ENCODE measurements at regions not wholly inside any gene's neighbourhood (a gene's known extent, or its start where the extent isn't known, plus 50 kb on each side); places are given as distances from the start of the nearest gene placed in this dataset.
"Not testable (repeated sequence)": the region's sequence is repeated elsewhere in the genome, so short reads cannot be mapped to it uniquely, and the experiment has no call there.

DNA sequence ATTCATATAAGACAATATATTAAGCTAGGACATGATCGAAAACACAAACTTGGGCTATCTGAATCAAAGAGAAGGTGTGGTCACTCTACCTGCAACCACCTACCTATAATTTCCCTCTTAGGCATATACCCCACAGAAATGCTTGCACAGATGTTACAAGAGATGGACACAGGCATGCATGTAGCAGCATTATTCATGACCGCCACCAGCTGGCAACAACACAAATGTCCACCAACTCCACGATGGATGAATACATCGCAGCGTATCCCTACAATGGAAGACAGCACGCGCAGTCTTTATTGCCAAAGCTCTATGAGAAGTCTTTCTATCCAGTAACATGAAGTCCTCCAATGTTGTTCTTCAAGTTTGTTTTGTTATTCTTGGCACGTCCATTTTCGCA is 90.8 kb downstream of the ARL4C start:
- DNase-seq (ENCODE audit: low read depth): no peak

DNA sequence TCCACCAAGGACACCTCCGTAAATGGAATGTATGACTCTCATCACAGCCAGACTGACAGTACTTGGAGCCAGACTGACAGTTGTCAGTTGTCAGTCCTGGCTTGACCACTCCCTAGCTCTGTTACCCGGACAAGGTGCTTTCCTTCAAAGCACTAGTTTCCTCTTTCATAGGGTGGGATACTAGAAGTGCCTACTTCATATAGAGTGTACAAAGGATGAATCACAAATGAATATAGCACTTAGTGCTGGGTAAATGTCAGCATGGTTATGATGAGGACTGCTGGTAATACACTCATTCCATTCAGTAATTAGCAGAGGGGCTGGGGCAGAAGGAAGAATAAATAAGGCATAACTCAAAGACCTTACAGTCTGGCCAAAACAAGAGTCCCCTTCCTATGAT is 91.4 kb downstream of the ARL4C start:
- DNase-seq (ENCODE audit: low read depth): no peak

DNA sequence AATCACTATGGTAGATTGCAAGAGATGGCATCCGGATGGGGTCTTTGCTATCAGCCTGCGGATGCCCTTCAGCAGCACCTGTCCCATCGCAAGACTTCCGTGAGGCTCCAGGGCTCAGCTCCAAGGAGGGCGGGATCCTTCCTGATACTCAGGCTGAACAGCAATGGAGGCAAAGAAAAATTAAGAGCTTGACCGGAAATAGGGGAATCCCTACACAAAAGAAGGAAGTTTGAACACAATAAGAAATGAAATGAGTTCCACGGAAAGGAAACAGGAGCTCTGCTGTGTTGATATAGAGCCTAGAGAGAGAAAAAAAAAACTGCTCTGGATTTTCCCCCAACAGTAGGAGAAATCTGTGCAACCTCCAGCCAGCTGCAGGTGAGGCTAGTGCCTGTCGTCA is 91.9 kb downstream of the ARL4C start:
- DNase-seq (ENCODE audit: low read depth): no peak

GRCh38 chr2:234403751-234404150 is 93.1 kb downstream of the ARL4C start:
- DNase-seq (ENCODE audit: low read depth): no peak

DNA sequence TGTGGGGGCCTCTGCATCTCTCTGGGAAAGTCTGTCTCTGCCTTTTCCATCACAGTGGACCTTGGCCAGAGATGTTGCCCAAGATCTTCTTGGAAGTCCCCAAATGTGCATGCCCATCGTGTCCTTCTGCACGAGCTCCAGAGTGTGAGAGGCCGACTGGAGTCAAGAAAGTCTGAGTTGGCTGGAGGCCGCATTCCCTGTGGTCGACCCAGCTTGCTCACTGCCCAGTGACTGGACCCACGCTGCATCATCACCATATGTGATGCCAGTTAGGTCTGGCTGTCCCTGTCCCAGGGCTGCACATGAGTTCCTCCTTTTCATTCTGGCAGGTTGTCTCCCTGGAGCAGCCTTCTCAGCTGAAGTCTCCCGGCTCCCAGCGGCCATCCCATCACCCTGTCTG is 93.8 kb downstream of the ARL4C start:
- DNase-seq (ENCODE audit: low read depth): no peak

DNA sequence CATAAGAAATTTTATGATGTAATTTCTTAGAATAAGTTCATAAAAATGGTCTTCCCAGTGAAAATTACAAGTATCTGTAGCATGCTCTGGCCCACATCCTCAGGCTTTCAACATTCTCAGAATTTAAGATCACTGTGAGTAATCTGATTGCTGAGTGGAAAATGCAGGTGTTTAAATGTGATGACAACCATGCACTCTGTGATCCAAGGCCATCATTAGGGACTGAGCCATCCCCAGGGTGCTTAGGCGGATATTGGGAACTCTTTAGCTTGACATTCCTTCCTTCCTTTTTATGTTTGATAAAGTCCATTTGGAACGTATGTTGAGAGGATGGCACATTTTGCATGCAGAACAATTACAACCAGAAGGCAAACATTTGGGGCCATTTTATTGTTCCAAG is 95.5 kb downstream of the ARL4C start:
- DNase-seq (ENCODE audit: low read depth): no peak

DNA sequence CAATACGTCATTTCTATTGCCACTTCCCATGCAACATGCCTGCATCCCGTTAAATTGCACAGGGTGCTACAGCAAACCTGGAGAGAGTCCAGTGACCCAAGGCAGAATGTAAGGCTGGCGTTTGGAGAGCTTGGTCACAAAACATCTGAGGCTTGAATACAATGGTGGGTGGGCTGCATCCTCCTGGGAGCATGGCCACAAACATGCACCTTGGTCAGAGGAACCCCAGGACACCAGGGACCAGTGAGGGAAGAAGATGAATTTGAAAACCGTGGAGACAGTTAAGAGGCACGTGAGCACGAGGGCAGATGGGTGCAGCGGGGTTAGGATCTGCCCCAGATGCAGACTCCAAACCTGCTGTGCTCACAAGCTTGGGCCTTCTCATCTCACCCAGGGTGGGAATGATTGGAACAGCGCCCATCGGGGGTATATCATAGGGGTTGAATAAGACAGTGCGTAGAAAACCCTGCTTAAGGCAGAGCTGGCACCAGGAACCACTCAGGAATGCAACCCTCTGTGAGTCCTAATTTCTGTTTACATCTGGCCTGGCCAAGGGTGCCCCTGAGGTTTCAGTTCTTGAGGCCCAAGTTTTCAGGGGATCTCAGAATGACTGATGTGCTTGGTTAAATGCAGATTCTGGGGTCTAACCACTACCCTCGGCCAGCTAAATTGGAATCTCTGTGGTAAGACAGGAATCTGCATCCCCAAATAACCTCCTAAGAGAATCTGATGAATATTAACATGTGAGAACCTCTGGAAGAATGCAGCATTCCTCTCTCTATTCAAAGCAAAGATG is 97.2 kb downstream of the ARL4C start:
- no peak for DNase-seq (ENCODE audit: low read depth)

GRCh38 chr2:234398531-234398930 is 98.3 kb downstream of the ARL4C start:
- no peak for DNase-seq (ENCODE audit: low read depth)

GRCh38 chr2:234395891-234396420 is 100.9 kb downstream of the ARL4C start:
- no peak for DNase-seq (ENCODE audit: low read depth)

DNA sequence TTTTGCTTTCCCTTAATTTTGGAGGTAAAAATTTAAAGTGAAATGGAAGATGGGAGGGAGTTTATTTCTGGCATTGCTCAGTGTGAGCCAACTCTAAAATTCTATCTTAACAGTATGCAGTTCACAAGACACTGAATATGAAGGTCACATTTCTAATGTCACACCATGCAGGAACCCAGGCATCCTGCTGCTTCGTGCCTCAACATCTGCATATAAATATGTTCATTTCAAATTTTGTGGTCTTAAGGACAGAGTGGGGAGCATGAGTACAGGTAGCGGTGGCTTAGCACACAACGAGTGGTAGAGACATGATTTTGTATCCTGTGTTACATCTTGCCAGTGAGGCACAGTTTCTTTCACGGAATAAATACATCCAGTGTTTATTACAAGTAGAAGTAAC is 102.4 kb downstream of the ARL4C start:
- no peak for DNase-seq (ENCODE audit: low read depth)

GRCh38 chr2:234393354-234393753 is 103.5 kb downstream of the ARL4C start:
- no peak for DNase-seq (ENCODE audit: low read depth)

- DNase-seq (ENCODE audit: low read depth): no peak
Observed at GRCh38 chr2:234392041-234392615, 104.8 kb downstream of the ARL4C start.

DNA sequence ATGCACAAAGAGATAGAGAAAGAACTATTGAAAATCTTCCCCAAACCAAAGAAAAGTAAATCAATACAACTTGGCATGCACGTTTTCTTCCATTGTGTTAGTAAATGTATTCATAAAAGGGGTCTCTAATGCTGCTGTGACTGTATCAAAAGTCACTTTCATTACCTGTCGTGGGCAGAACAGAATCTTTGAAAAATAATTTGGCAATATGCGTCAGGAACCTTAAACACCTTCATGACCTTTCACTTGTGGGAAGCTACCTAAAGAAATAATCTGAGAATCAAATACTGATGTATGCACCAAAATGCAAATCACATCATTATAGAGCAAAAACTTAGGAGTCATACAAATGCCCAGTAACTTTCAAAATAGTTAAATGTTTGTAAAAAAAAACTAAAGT is 105.3 kb downstream of the ARL4C start:
- DNase-seq (ENCODE audit: low read depth): no peak

- DNase-seq (ENCODE audit: low read depth): not testable (repeated sequence)
Observed at GRCh38 chr2:234389661-234390060, 107.2 kb downstream of the ARL4C start.

GRCh38 chr2:234388591-234388990 is 108.3 kb downstream of the ARL4C start:
- DNase-seq (ENCODE audit: low read depth): no peak

- DNase-seq (ENCODE audit: low read depth): no peak
Observed at GRCh38 chr2:234386971-234387370, 109.9 kb downstream of the ARL4C start.

DNA sequence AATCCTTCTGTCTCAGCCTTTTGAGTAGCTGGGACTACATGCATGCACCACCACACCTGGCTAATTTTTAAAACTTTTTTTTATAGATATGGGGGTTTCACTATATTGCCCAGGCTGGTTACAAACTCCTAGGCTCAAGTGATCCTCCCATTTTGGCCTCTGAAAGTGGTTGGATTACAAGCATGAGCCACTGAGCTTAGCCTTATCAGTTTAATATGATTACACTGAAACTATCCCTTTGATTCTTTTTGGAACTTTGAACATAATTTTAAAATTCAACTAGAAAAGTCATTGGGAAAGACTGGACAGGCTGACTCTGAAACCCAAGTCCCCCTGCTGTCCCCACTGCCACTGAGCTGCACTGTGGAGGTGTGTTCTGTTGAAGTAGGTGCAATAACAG is 114.8 kb downstream of the ARL4C start:
- DNase-seq (ENCODE audit: low read depth): no peak

DNA sequence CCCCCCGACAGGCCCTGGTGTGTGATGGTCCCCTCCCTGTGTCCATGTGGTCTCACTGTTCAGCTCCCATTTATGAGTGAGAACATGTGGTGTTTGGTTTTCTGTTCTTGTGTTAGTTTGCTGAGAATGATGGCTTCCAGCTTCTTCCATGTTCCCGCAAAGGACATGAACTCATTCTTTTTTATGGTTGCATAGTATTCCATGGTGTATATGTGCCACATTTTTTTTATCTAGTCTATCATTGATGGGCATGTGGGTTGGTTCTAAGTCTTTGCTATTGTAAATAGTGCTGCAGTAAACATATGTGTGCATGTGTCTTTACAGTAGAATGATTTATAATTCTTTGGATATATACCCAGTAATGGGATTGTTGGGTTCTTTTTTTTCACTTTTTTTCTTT is 117.9 kb downstream of the ARL4C start:
- DNase-seq (ENCODE audit: low read depth): not testable (repeated sequence)

DNA sequence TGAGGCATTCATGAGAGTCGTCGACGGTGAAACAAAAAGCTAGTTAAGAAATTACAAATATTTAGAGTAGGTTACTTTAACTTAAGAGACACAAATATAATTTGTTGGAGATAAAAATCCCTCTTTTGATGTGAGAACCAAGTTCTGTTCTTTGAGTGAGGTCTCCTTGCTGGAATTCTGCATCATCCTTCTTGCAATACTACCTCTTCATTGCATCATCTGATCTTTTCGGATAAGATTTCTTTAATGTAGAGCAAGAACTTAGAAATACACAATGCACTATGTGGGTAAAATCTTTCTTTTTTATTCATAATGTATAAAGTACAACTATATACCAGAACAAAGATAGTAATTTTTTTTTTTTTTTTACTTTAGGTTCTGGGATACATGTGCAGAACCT is 118.4 kb downstream of the ARL4C start:
- DNase-seq (ENCODE audit: low read depth): no peak

- no peak for DNase-seq (ENCODE audit: low read depth)
Observed at GRCh38 chr2:234377761-234378391, 119.0 kb downstream of the ARL4C start.

DNA sequence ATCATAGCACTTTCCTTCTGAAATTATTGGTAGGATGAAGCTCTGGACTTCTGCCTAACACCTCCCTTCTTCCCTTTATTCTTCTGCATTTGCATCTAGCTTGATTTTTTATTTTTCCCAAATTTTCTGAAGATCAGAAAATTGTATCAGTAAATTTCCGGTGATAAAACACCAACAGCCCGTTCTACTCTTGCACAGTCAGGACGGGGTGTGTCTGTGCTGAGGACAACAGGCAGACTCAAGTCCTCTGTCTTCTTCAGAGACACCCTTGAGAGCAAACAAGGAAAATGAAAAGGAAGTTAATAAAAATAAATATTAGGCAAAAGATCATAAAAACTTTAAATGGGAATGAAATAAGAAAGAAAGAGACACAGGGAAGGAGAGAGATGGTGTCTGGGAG is 120.7 kb downstream of the ARL4C start:
- no peak for DNase-seq (ENCODE audit: low read depth)

- no peak for DNase-seq (ENCODE audit: low read depth)
Observed at GRCh38 chr2:234375176-234375880, 121.6 kb downstream of the ARL4C start.

DNA sequence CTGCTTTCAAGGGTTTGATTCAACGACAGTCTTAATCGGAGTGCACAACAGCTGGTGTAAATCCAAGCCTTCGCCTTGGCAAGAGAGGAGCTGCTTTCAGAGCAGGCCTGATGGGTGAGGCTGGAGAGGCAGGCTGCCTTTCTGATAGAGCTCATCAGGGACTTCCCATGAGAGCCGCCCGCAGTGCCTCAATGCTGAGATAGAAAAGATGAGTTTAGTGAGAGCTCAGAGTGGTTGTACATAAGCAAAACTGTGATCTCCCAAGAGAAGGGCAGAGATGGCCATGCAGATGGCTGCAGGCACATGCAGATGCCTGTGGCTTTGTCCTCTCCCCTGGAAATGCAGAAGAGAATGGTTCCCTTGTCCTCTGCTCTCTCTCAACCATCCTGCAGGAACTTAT is 122.1 kb downstream of the ARL4C start:
- DNase-seq (ENCODE audit: low read depth): no peak
